ENCODE measurements at regions not wholly inside any gene's neighbourhood (a gene's known extent, or its start where the extent isn't known, plus 50 kb on each side); places are given as distances from the start of the nearest gene placed in this dataset.
"Not testable (repeated sequence)": the region's sequence is repeated elsewhere in the genome, so short reads cannot be mapped to it uniquely, and the experiment has no call there.

- DNase-seq (ENCODE audit: low spot score) = no peak
These were observed 108.2 kb upstream of the ADAMTS3 start for GRCh38 chr4:72677265-72677664.

- no peak for DNase-seq (ENCODE audit: low spot score)
These were observed 103.0 kb upstream of the ADAMTS3 start for GRCh38 chr4:72671980-72672379.

GRCh38 chr4:72670521-72670920 lies 101.5 kb upstream of the ADAMTS3 start:
- DNase-seq (ENCODE audit: low spot score) = no peak

- DNase-seq (ENCODE audit: low spot score) = no peak
These were observed 97.9 kb upstream of the ADAMTS3 start for GRCh38 chr4:72666910-72667309.

GRCh38 chr4:72665171-72665968 lies 96.3 kb upstream of the ADAMTS3 start:
- no peak for DNase-seq (ENCODE audit: low spot score)

- no peak for DNase-seq (ENCODE audit: low spot score)
These were observed 94.8 kb upstream of the ADAMTS3 start for GRCh38 chr4:72663828-72664227.

- DNase-seq (ENCODE audit: low spot score) = no peak
These were observed 92.8 kb upstream of the ADAMTS3 start for GRCh38 chr4:72661830-72662229.

GRCh38 chr4:72641611-72642010 lies 72.6 kb upstream of the ADAMTS3 start:
- DNase-seq (ENCODE audit: low spot score) = no peak

GRCh38 chr4:72636866-72637265 lies 67.8 kb upstream of the ADAMTS3 start:
- DNase-seq (ENCODE audit: low spot score) = not testable (repeated sequence)

- DNase-seq (ENCODE audit: low spot score) = not testable (repeated sequence)
These were observed 66.9 kb upstream of the ADAMTS3 start for GRCh38 chr4:72635931-72636330.

GRCh38 chr4:72632253-72632652 lies 63.2 kb upstream of the ADAMTS3 start:
- not testable (repeated sequence) for DNase-seq (ENCODE audit: low spot score)

GRCh38 chr4:72631296-72631695 lies 62.3 kb upstream of the ADAMTS3 start:
- DNase-seq (ENCODE audit: low spot score) = no peak

GRCh38 chr4:72629540-72629939 lies 60.5 kb upstream of the ADAMTS3 start:
- no peak for DNase-seq (ENCODE audit: low spot score)

GRCh38 chr4:72627723-72628122 lies 58.7 kb upstream of the ADAMTS3 start:
- DNase-seq (ENCODE audit: low spot score) = no peak

Data from germinal center (tissue), 1 donor.